ENCODE measurements at regions not wholly inside any gene's neighbourhood (a gene's known extent, or its start where the extent isn't known, plus 50 kb on each side); places are given as distances from the start of the nearest gene placed in this dataset.
A peak's percentile ranks its signal among the peaks of the same experiment; 100 is the strongest.
"Not testable (repeated sequence)": the region's sequence is repeated elsewhere in the genome, so short reads cannot be mapped to it uniquely, and the experiment has no call there.

- DNase-seq = no peak
Observed at GRCh38 chr2:184154438-184154837, 443.9 kb upstream of the ZNF804A start.

- no peak for DNase-seq
Observed at GRCh38 chr2:184155791-184156190, 442.5 kb upstream of the ZNF804A start.

DNA sequence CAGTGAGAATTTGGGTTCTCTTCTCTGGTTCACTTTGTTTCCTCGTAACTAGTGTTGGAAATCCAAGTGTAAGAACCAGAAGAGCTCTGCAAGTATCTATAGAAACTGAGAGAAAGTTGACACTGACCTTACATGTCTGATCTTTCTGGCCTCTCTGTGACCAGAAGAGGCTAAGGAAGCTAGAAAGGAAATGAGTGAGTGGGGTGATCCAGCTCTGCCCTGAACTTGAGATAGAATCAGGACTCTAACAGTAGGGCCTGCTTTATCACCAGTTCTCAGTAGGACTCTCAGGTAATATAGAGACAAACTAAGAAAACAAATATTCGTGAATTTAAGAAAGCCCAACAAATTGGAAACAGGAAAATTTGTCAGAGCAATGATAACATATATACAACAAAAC, 441.2 kb upstream of the ZNF804A start:
- DNase-seq = no peak

- DNase-seq = no peak
Observed at GRCh38 chr2:184162426-184162825, 435.9 kb upstream of the ZNF804A start.

DNA sequence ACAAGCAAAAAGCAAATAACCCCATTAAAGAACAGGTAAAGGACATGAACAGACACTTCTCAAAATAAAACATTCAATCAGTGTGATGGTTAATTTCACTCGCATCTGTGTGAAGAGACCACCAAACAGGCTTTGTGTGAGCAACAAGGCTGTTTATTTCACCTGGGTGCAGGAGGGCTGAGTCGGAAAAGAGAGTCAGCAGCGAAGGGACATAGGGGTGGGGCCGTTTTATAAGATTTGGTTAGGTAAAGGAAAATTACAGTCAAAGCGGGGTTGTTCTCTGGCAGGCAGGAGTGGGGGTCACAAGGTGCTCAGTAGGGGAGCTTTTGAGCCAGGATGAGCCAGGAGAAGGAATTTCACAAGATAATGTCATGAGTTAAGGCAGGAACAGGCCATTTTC, 429.5 kb upstream of the ZNF804A start:
- not testable (repeated sequence) for DNase-seq

DNA sequence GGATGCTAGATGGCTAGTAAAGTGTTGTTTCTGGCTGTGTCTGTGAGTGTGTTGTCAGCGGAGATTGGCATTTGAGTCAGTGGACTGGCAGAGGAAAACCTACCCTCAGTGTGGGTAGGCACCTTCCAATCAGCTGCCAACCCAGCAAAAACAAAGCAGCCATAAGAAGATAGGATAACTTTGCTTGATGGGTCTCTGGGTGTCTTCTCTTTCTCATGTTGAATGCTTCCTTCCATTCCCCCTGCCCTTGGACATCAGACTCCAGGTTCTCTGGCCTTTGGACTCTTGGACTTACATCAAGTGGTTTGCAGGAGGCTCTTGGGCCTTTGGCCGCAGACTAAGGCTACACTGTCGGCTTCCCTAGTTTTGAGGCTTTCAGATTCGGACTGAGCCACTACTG, 429.0 kb upstream of the ZNF804A start:
- DNase-seq = no peak

DNA sequence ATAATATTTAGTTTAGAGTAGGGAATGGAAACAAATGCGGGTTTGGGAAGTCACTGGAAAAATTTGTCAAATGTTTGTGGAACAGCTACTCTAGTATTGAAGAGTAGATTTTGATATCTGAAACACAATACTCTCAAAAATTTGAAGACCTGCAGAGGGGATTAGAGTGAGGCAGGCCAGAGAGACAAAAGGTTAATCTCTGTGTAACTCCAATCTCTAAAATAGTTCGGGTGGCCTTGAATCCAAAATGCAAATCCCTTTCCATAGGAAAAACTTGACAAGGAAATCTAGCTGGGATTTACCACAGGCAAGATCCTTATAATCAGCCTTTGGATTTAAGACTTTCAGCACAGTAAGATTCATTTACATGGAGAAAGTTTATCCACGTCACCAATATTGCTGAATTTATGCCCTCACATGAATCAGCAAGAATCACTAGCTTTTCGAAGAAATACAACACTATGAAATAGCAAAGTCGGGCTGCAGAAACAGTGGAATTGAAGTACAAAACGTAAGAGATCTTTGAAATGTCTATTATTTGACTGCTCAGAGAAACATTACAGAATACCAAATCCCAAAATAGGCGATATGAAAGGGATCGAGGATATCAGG, 423.7 kb upstream of the ZNF804A start:
- no peak for DNase-seq

DNA sequence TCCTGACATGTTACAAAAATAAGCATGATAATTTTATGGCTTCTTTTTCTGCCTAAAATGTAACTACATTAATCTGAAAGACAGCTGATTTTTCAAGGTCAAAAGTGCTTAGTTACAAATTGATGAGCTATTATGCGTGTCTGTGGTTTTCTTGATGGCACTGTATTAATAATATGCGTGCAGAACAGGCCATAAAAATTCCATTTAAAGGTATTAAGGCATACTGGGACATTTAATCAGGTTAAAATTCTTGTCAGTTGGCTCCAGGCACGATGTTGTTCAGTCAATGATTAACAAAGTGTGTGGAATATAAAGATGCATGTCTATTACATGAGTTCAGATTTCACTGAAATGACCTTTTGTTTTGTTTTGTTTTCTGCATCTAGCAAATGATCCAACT, 420.1 kb upstream of the ZNF804A start:
- no peak for DNase-seq

DNA sequence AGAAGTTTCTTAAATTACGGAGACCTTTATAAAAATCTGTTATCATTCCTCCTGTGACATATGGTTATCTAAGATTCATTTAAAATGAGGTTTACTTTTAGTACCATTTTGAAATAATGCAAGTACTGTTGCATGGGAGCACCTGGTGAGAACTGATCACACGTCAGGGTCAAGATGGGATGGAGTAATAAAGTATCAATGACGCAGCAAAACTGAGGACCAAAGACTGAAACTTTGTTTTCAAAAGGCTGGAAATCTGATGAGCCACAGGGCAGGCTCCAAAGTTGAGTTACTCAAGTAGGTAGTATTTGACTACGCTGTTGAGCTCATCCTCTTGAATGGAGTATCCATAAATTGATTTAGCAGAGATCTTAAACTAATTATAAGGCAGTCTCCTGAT, 411.9 kb upstream of the ZNF804A start:
- no peak for DNase-seq

- no peak for DNase-seq
Observed at GRCh38 chr2:184187421-184187971, 410.8 kb upstream of the ZNF804A start.

GRCh38 chr2:184190725-184191124, 407.6 kb upstream of the ZNF804A start:
- no peak for DNase-seq

GRCh38 chr2:184192649-184193048, 405.7 kb upstream of the ZNF804A start:
- no peak for DNase-seq

DNA sequence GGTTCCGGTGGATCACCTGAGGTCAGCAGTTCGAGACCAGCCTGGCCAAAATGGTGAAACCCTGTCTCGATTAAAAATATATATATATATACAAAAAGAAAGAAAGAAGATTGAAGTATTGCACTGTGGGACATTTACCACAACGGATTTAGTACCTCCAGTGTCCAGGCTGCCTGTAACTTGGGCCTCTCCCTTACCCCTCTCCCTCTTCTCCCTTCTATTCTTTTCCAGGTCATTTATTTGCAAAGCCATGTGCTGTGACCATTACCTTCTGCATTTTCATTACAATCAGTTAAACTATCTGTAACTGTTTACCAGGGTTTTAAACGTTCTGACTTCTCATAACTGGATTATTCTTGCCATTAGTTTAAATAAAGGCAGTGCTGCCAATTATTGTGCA, 400.9 kb upstream of the ZNF804A start:
- DNase-seq = no peak

DNA sequence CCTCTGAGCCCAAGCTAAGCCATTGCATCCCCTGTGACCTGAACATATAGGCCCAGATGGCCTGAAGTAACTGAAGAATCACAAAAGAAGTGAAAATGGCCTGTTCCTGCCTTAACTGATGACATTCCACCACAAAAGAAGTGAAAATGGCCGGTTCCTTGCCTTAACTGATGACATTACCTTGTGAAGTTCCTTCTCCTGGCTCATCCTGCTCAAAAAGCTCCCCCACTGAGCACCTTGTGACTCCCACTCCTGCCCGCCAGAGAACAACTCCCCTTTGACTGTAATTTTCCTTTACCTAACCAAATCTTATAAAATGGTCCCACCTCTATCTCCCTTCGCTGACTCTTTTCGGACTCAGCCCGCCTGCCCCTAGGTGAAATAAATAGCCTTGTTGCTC, 399.5 kb upstream of the ZNF804A start:
- not testable (repeated sequence) for DNase-seq

- DNase-seq = no peak
Observed at GRCh38 chr2:184199274-184199673, 399.1 kb upstream of the ZNF804A start.

- DNase-seq = no peak
Observed at GRCh38 chr2:184201246-184201645, 397.1 kb upstream of the ZNF804A start.

GRCh38 chr2:184203661-184204060, 394.7 kb upstream of the ZNF804A start:
- peak; percentile 9 for DNase-seq

DNA sequence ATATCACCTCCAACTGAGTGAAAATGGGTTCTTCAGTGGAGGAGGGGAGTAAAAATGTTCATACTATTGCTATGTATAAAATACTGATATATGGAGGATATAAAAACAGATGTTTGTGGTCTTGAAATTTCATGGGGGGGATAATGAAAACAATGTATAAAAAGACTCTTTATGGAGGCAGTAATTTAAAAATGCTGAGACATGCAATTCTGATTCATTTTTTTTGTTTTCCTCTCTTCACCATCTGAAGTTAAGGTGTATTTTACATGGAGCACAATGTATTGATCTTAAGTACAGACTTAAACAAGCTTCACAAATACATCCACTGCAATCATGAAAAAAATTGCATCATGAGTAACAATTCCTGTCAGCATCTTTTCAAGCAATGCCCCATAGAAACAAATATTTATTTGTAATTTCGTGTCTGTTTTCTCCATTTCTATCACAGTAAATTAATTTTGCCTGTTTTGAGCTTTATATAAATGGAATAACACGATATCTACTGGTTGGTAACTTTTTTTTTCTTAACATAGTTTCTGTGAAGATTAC, 393.2 kb upstream of the ZNF804A start:
- no peak for DNase-seq

DNA sequence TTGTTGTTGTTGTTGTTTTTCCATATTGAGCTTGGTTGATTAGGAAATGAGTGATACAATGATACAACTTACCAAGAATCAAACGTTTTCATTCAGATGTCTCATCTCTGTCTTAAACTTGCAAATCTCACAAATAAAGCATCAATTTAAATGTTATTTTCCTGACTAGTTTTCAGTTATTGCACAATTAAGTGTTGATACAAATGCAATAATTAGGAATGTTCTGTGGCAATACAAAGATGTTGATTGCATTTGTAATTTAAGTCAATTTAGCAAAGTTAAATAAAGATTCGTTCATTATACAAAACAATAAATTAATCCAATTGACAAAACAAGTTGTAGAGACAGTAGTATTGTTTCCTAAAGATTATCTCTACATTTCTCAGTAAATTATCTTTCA, 392.3 kb upstream of the ZNF804A start:
- no peak for DNase-seq

DNA sequence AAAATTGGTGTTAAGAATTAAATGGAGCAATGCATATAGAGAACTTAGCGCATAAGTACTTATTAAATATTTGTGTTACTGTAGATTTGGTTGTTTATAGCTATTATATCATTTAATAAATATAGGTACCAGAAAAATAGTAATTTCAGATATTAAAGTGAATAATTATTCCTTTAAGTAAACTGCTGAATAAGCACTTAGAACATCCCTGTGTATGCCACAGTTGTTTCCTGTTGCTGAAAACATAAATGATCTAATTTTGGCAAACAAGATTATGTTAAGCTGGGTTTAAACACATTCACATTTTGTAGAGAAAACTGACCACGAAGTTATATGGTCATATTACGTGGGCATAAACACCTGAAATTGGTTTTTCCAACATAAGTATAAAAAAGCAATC, 388.0 kb upstream of the ZNF804A start:
- DNase-seq = no peak

DNA sequence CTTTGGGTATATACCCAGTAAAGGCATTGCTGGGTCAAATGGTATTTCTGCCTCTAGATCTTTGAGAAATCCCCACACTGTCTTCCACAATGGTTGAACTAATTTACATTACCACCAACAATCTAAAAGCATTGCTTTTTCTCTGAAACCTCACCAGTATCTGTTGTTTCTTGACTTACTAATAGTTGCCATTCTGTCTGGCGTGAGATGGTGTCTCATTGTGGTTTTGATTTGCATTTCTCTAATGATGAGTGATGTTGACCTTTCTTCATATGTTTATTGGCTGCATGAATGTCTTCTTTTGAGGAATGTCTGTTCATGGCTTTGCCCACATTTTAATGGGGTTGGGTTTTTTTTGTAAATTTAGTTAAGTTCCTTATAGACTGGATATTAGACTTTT, 382.6 kb upstream of the ZNF804A start:
- DNase-seq = no peak

DNA sequence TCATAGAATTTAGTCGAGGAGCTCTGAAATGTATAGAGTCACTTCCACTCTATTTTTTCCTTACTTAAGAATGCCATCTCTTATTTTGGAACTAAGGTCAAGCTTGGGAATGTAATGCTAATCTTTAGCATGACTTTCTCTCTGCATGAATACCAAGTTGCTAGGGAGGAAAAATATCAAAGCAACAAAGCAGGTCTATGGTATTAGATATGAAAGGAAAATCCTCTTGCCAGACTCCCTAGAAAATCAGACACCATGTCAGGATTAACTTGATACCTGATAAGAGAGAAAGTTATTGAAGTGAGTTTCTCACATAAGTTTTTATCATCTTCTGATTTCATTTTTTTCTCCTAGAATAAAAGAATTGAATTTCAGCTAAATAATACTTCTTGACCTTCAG, 341.7 kb upstream of the ZNF804A start:
- no peak for DNase-seq

DNA sequence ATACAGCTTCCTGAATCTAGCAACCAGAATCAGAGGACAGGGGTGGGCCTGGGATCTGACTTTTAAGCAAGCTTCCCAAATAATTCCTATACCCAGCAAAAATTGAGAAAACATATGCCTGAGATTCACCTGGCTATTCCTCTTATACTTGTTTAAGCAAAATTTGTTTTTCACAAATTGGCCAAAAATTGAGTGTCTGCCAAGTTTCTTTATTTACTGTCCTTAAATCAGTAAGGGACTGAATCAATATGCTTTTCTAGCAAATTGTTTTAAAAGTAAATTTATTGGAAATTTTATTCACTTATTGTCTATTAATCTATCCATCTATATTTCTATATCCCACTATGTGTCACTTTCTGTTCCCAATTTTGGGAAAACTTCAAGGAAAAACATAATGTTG, 337.0 kb upstream of the ZNF804A start:
- DNase-seq = no peak

GRCh38 chr2:184261818-184262217, 336.5 kb upstream of the ZNF804A start:
- no peak for DNase-seq

GRCh38 chr2:184268900-184269477, 329.3 kb upstream of the ZNF804A start:
- DNase-seq = no peak
